ENCODE measurements at regions not wholly inside any gene's neighbourhood (a gene's known extent, or its start where the extent isn't known, plus 50 kb on each side); places are given as distances from the start of the nearest gene placed in this dataset.

- no peaks in the 10 kb centered on the region for H3K4me1 Mint-ChIP-seq
- no peak overlapping the region for H3K4me3 Mint-ChIP-seq
- Histone ChIP-seq H3K9me3 (replicated peaks in 1 of 2; ENCODE audit: control insufficient read depth in 1 of 2, insufficient read depth in 1 of 2, low read length in 2 of 2) (no peaks in the 10 kb centered on the region), H3K79me2 (ENCODE audit: insufficient read depth, low read length) (no peaks in the 10 kb centered on the region), H3K4me2 (replicated peaks; ENCODE audit: extremely low read depth, low read length, poor library complexity, severe bottlenecking) (no peak overlapping the region), H3K36me3 (replicated peaks in 1 of 2; ENCODE audit: control insufficient read depth in 1 of 2, insufficient read depth in 2 of 2, low read length in 2 of 2) (no peaks in the 10 kb centered on the region), H4K20me1 (ENCODE audit: insufficient read depth, low read length) (no peaks in the 10 kb centered on the region), H3K27me3 (ENCODE audit: control insufficient read depth in 2 of 2, insufficient read depth in 2 of 2, low read length in 2 of 2) (no peaks in the 10 kb centered on the region), H3K4me1 (ENCODE audit: control insufficient read depth in 1 of 2, insufficient read depth in 2 of 2, low read length in 2 of 2) (no peaks in the 10 kb centered on the region), H3K27ac (ENCODE audit: low read depth in 1 of 2, low read length in 2 of 2) (no peak overlapping the region), H3K9ac (ENCODE audit: insufficient read depth, low read length, poor library complexity, severe bottlenecking) (no peak overlapping the region), H3K4me3 (replicated peaks in 1 of 3; ENCODE audit: low read depth in 2 of 3, low read length in 3 of 3) (no peak overlapping the region), H2AFZ (ENCODE audit: insufficient read depth, low read depth, low read length, poor library complexity, severe bottlenecking) (no peak overlapping the region)
- peaks cover 8 to 11% (median 11%) of the 10 kb centered on the region in 3 donors for H3K27me3 Mint-ChIP-seq (ENCODE audit: low read depth in 3 of 3)
- no peak for TF ChIP-seq CTCF (IDR thresholded peaks at IDR 0.05)
- intact Hi-C loops (cut with micrococcal nuclease): no loop called here
- DNase-seq: no peak
- no peak overlapping the region for H3K27ac Mint-ChIP-seq
- H3K9me3 Mint-ChIP-seq: no peaks in the 10 kb centered on the region
- 72% methylated on average over 6 of the region's 9 CpGs for WGBS (ENCODE audit: insufficient coverage)
- no peaks in the 10 kb centered on the region for H3K36me3 Mint-ChIP-seq
Measured at GRCh38 chr16:86396901-86397311, 113.4 kb upstream of the FOXF1 start.

DNA sequence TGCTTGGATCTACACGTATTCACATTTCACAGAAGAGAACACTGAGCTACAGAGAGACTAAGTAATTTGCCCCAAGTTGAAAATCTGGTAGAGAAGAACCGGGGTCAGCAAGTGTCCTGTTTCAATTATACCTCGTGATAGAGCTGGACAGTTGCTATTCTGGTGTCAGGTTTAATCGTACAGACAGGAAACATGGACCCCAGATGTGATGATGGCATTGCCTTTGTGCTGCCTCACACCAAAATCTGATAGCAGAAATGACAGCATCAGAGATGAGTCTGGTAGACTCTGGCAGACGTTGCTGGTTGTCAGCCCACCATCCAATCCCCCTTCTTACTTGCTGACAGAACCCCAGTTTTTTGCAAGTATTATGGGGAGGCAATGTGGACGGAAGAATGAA lies 112.1 kb upstream of the FOXF1 start:
- 76% methylated on average over 5 of the region's 6 CpGs for WGBS (ENCODE audit: insufficient coverage)
- H3K4me1 Mint-ChIP-seq: no peaks in the 10 kb centered on the region
- no peak overlapping the region for H3K27ac ChIP-seq (ENCODE audit: low read depth in 1 of 2, low read length in 2 of 2)
- H3K9me3 ChIP-seq (replicated peaks in 1 of 2; ENCODE audit: control insufficient read depth in 1 of 2, insufficient read depth in 1 of 2, low read length in 2 of 2): no peaks in the 10 kb centered on the region
- no peak for DNase-seq
- H4K20me1 ChIP-seq (ENCODE audit: insufficient read depth, low read length): no peaks in the 10 kb centered on the region
- H3K9me3 Mint-ChIP-seq: no peaks in the 10 kb centered on the region
- no peak overlapping the region for H3K4me3 Mint-ChIP-seq
- no peaks in the 10 kb centered on the region for H3K79me2 ChIP-seq (ENCODE audit: insufficient read depth, low read length)
- no peak overlapping the region for H3K27ac Mint-ChIP-seq
- no peaks in the 10 kb centered on the region for H3K36me3 Mint-ChIP-seq
- no peak for TF ChIP-seq CTCF (IDR thresholded peaks at IDR 0.05)
- no peak overlapping the region for H3K9ac ChIP-seq (ENCODE audit: insufficient read depth, low read length, poor library complexity, severe bottlenecking)
- H2AFZ ChIP-seq (ENCODE audit: insufficient read depth, low read depth, low read length, poor library complexity, severe bottlenecking): no peak overlapping the region
- peaks cover 11 to 16% (median 12%) of the 10 kb centered on the region in 3 donors for H3K27me3 Mint-ChIP-seq (ENCODE audit: low read depth in 3 of 3)
- H3K4me3 ChIP-seq (replicated peaks in 1 of 3; ENCODE audit: low read depth in 2 of 3, low read length in 3 of 3): no peak overlapping the region
- H3K36me3 ChIP-seq (replicated peaks in 1 of 2; ENCODE audit: control insufficient read depth in 1 of 2, insufficient read depth in 2 of 2, low read length in 2 of 2): no peaks in the 10 kb centered on the region
- intact Hi-C loops (cut with micrococcal nuclease): no loop called here
- H3K4me1 ChIP-seq (ENCODE audit: control insufficient read depth in 1 of 2, insufficient read depth in 2 of 2, low read length in 2 of 2): no peaks in the 10 kb centered on the region
- no peak overlapping the region for H3K4me2 ChIP-seq (replicated peaks; ENCODE audit: extremely low read depth, low read length, poor library complexity, severe bottlenecking)
- H3K27me3 ChIP-seq (ENCODE audit: control insufficient read depth in 2 of 2, insufficient read depth in 2 of 2, low read length in 2 of 2): no peaks in the 10 kb centered on the region
